BJ (cell line): ENCODE measurements at regions not wholly inside any gene's neighbourhood (a gene's known extent, or its start where the extent isn't known, plus 50 kb on each side); places are given as distances from the start of the nearest gene placed in this dataset.

Source experiments
- CTCF ChIA-PET: fragments of 350-600 bp; formaldehyde crosslinking; extraction: SDS; loops from one replicate; lab custom pipeline; 2021; ENCODE audit warnings: antibody characterized with exemption, inconsistent platforms; lab: Yijun Ruan, JAX
- POLR2A ChIA-PET: fragments of 300-600 bp; sonication (Branson Sonifier 250); formaldehyde crosslinking; extraction: SDS; loops from one replicate; lab custom pipeline; 2021; ENCODE audit warnings: antibody characterized with exemption; lab: Charles Lee
- DNase-seq: peaks from one replicate; pipeline ENCODE4 v3.0.0-alpha.2; 2011; ENCODE audit warnings: low read depth
- H3K27me3 ChIP-seq: 2 replicates; pipeline ENCODE4 v1.6.0; 2011; ENCODE audit warnings: low read length; ENCODE audit not compliant: control insufficient read depth, insufficient read depth
- H3K36me3 ChIP-seq: 2 replicates; pipeline ENCODE4 v1.5.1; 2011; ENCODE audit warnings: low read length; ENCODE audit not compliant: control insufficient read depth, insufficient read depth
- H3K4me3 ChIP-seq: 2 replicates; pipeline ENCODE4 v1.5.1; 2011; ENCODE audit warnings: low read depth, mild to moderate bottlenecking, control low read depth, low read length
- CTCF ChIP-seq: IDR thresholded peaks from 2 replicates; pipeline ENCODE4 v1.5.1; 2011; ENCODE audit warnings: low read depth, mild to moderate bottlenecking, control low read depth, inconsistent platforms, low read length, moderate library complexity; ENCODE audit not compliant: insufficient read depth

- DNase-seq, result no peak
- H3K36me3 ChIP-seq, result no peaks in the 10 kb centered on the region
- CTCF ChIA-PET, result interaction anchor here (1.1 to 1.5 kb wide), 2 partner anchors 15 to 151 kb away, joined by 3 read pairs; no protein-coding TSS in a partner anchor
- H3K27me3 ChIP-seq, result peaks cover 3% of the 10 kb centered on the region
- POLR2A ChIA-PET, result no interaction called here
- no peak overlapping the region for H3K4me3 ChIP-seq
- TF ChIP-seq CTCF, result no peak
Measured at GRCh38 chr17:45680360-45680759, 103.8 kb upstream of the CRHR1 start.

GRCh38 chr17:45681706-45682105, 102.4 kb upstream of the CRHR1 start:
- peaks cover 3% of the 10 kb centered on the region for H3K27me3 ChIP-seq
- no peak for TF ChIP-seq CTCF
- DNase-seq, result no peak
- ChIA-PET POLR2A (no interaction called here), CTCF (interaction anchor here (0.7 to 1.3 kb wide), 2 partner anchors 12 to 14 kb away, joined by 3 to 4 read pairs; no protein-coding TSS in a partner anchor)
- no peak overlapping the region for H3K4me3 ChIP-seq
- H3K36me3 ChIP-seq, result no peaks in the 10 kb centered on the region

- ChIA-PET POLR2A (no interaction called here), CTCF (interaction anchor here (0.8 kb wide), 1 partner anchor 10 kb away, joined by 3 read pairs; no protein-coding TSS in a partner anchor)
- Histone ChIP-seq H3K4me3 (no peak overlapping the region), H3K36me3 (no peaks in the 10 kb centered on the region), H3K27me3 (peaks cover 7% of the 10 kb centered on the region)
- DNase-seq, result no peak
- no peak for TF ChIP-seq CTCF
Measured at GRCh38 chr17:45686250-45686649, 97.9 kb upstream of the CRHR1 start.

GRCh38 chr17:45687594-45687993, 96.5 kb upstream of the CRHR1 start:
- Histone ChIP-seq H3K4me3 (no peak overlapping the region), H3K36me3 (no peaks in the 10 kb centered on the region), H3K27me3 (peaks cover 7% of the 10 kb centered on the region)
- POLR2A ChIA-PET, result no interaction called here
- CTCF ChIA-PET, result interaction anchor here (0.6 to 1.0 kb wide), 3 partner anchors 36 to 207 kb away, joined by 3 read pairs; partner anchors contain the start of gene MAPT
- TF ChIP-seq CTCF, result no peak
- no peak for DNase-seq

GRCh38 chr17:45688353-45688752, 95.8 kb upstream of the CRHR1 start:
- Histone ChIP-seq H3K36me3 (no peaks in the 10 kb centered on the region), H3K4me3 (no peak overlapping the region), H3K27me3 (peaks cover 9% of the 10 kb centered on the region)
- no peak for TF ChIP-seq CTCF
- POLR2A ChIA-PET, result no interaction called here
- no peak for DNase-seq
- CTCF ChIA-PET, result interaction anchor here (0.6 to 1.0 kb wide), 3 partner anchors 35 to 206 kb away, joined by 3 read pairs; partner anchors contain the start of gene MAPT
